GM12891 (cell line): ENCODE measurements at regions not wholly inside any gene's neighbourhood (a gene's known extent, or its start where the extent isn't known, plus 50 kb on each side); places are given as distances from the start of the nearest gene placed in this dataset.

Experiments used
- POLR2A ChIP-seq: IDR thresholded peaks from 2 replicates; pipeline ENCODE4 v1.6.1; 2011; ENCODE audit warnings: low read depth, low read length, control low read depth
- POLR2AphosphoS5 ChIP-seq: IDR thresholded peaks from 2 replicates; pipeline ENCODE4 v1.6.1; 2011; ENCODE audit warnings: low read depth, low read length, control low read depth
- TAF1 ChIP-seq: IDR thresholded peaks from 2 replicates; pipeline ENCODE4 v1.6.1; 2011; ENCODE audit warnings: low read depth, low read length, control low read depth

DNA sequence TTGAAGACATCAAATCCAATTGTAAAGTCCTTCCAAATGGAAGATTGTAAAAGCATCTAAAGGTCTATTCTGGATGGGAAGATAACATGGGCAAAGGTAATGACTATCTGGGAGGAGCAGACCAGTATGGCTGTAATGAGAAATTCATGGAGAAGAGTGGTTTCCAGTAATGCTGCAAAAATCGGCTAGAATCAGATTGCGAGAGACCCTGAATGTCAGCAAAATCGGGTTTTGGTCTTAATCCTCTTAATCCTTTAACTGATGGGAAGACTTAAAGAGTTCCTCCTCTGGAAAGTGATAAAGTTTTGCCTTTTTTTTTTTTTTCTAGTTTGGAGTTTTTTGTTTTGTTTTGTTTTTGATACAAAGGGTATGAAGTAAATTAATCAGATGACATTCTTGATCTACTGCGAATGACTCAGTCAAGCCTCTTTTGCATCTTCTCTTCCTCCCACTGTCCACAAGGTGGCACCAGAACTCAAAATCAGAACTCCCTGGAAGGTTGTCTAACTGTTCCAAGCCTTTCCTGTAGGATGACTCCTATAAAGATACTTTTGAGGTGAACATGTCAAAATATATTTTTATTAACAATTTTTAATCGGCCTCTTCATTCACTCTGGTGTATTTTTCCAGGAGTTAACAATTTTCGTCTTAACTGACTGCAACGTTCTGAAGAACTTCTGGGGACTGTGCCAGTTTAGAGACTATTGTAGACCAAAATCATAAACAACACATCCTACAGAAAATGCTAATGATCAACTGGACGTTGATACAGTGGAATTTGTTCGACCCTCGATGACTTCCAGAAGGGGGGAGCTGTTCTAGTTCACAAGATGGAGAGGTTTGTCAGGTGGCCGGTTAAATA is 213.3 kb upstream of the MIR17HG start:
- no peak for TF ChIP-seq POLR2A
- no peak for TF ChIP-seq POLR2AphosphoS5
- no peak for TF ChIP-seq TAF1
